Mesendoderm (in vitro differentiated cells): ENCODE measurements at regions not wholly inside any gene's neighbourhood (a gene's known extent, or its start where the extent isn't known, plus 50 kb on each side); places are given as distances from the start of the nearest gene placed in this dataset.

ENCODE experiments used
- DNase-seq: peaks from one replicate; pipeline ENCODE4 v3.0.0; 2013
- H2AK5ac ChIP-seq: 2 replicates; pipeline ENCODE4 v1.6.1; 2013; ENCODE audit warnings: low read length, inconsistent platforms
- H2BK120ac ChIP-seq: 2 replicates; pipeline ENCODE4 v1.6.1; 2013; ENCODE audit warnings: low read depth, mild to moderate bottlenecking, low read length, moderate library complexity, mixed read lengths
- H2BK15ac ChIP-seq: replicated peaks from 2 replicates; pipeline ENCODE4 v1.6.1; 2013; ENCODE audit warnings: low read depth, mild to moderate bottlenecking, moderate library complexity
- H2BK5ac ChIP-seq: 2 replicates; pipeline ENCODE4 v1.6.1; 2013; ENCODE audit warnings: low read length, inconsistent platforms
- H3K18ac ChIP-seq: 2 replicates; pipeline ENCODE4 v1.6.1; 2013; ENCODE audit warnings: mild to moderate bottlenecking, low read length, mixed read lengths
- H3K23ac ChIP-seq: one replicate; pipeline ENCODE4 v1.6.1; 2013; ENCODE audit warnings: low read length
- H3K27ac ChIP-seq: 2 replicates; pipeline ENCODE4 v1.5.1; 2013; ENCODE audit warnings: low read depth, mild to moderate bottlenecking, inconsistent platforms, low read length, moderate library complexity
- H3K27me3 ChIP-seq: 2 replicates; pipeline ENCODE4 v1.6.1; 2013; ENCODE audit warnings: low read length, control low read depth, mild to moderate bottlenecking, inconsistent platforms; ENCODE audit not compliant: insufficient read depth, poor library complexity
- H3K36me3 ChIP-seq: 2 replicates; pipeline ENCODE4 v1.6.1; 2013; ENCODE audit warnings: low read length, inconsistent platforms; ENCODE audit not compliant: control insufficient read depth, insufficient read depth
- H3K4ac ChIP-seq: one replicate; pipeline ENCODE4 v1.6.1; 2013; ENCODE audit warnings: low read depth, mild to moderate bottlenecking, low read length, moderate library complexity
- H3K4me1 ChIP-seq: 2 replicates; pipeline ENCODE4 v1.6.1; 2013; ENCODE audit warnings: low read depth, low read length, inconsistent platforms; ENCODE audit not compliant: control insufficient read depth
- H3K4me2 ChIP-seq: 2 replicates; pipeline ENCODE4 v1.6.1; 2013; ENCODE audit warnings: low read length
- H3K4me3 ChIP-seq: 2 replicates; pipeline ENCODE4 v1.5.1; 2013; ENCODE audit warnings: mild to moderate bottlenecking, low read length
- H3K56ac ChIP-seq: one replicate; pipeline ENCODE4 v1.6.1; 2013; ENCODE audit warnings: low read length
- H3K79me1 ChIP-seq: 2 replicates; pipeline ENCODE4 v1.6.1; 2013; ENCODE audit warnings: low read length, inconsistent platforms
- H3K79me2 ChIP-seq: 2 replicates; pipeline ENCODE4 v1.6.1; 2013; ENCODE audit warnings: mild to moderate bottlenecking, low read length; ENCODE audit not compliant: control insufficient read depth, insufficient read depth
- H3K9ac ChIP-seq: 2 replicates; pipeline ENCODE4 v1.6.1; 2013; ENCODE audit warnings: low read length, inconsistent platforms
- H4K5ac ChIP-seq: one replicate; pipeline ENCODE4 v1.6.1; 2013; ENCODE audit warnings: low read length
- H4K8ac ChIP-seq: one replicate; pipeline ENCODE4 v1.6.1; 2013; ENCODE audit warnings: low read depth, mild to moderate bottlenecking, control low read depth, low read length, moderate library complexity
- WGBS: extraction: QIAGEN DNeasy Blood & Tissue Kit; methylation state at CpG from one replicate; pipeline ENCODE4 v1.1.7; 2013; ENCODE audit warnings: low lambda C conversion rate, missing lambda C conversion rate; ENCODE audit not compliant: insufficient coverage; ENCODE audit errors: extremely low coverage; 5-methylcytosine and 5-hydroxymethylcytosine counted together

DNA sequence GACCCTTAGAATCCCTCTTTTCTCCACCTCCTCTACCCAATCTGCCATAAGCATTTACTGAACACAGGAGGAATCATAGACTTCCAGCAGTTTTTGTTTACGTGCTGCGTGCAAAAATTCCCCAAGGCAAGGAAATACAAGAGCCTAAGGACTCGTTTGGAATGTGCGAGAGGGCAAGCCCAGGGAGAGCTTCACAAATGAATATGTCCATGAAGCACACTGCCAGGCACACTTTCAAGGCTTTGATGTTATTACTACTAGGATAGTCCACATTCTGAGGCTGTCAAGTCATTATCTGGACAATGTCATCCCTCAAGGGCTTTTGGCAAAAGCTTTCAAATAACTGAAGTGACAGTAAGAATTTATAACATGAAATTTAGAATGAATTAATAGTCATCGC, 214.7 kb upstream of the TBX20 start:
- Histone ChIP-seq H2BK120ac (peak overlapping the region; percentile 62), H2BK5ac (no peak overlapping the region), H3K4me1 (no peaks in the 10 kb centered on the region), H4K8ac (no peak overlapping the region), H3K36me3 (no peaks in the 10 kb centered on the region), H3K27ac (no peak overlapping the region), H3K56ac (no peak overlapping the region), H3K4me3 (no peak overlapping the region), H3K4ac (no peak overlapping the region), H2BK15ac (no peak overlapping the region), H3K79me2 (no peaks in the 10 kb centered on the region), H3K79me1 (no peaks in the 10 kb centered on the region), H3K18ac (peak overlapping the region; percentile 18), H3K23ac (no peak overlapping the region), H2AK5ac (no peak overlapping the region), H4K5ac (no peak overlapping the region), H3K4me2 (no peak overlapping the region), H3K9ac (no peak overlapping the region), H3K27me3 (no peaks in the 10 kb centered on the region)
- no CpG with 5 or more reads among the region's 5 CpGs for WGBS
- DNase-seq, result no peak

DNA sequence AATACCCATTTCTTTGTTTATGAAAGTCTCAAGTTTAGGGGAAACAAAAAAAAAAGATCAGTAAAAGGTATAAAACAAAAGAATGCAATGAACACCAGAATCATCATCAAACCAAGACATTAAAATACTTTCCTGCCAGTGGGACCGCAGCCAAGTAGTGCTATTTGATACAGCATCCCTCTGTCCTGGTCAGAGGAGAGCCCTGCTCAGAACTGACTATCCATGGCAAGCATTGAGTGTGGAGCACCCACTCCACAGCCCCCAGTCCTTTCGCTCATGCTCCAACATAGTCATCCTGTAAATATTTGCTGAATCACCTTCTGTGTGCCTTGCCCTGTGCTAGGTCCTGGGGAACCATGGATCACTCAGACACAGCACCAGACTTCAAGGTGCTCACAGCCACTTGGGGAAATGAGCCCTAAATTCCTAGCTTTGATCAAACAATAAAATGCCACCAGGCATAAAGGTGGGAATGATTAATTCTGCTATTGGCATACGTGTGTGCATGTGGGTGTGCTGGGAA, 213.6 kb upstream of the TBX20 start:
- Histone ChIP-seq H4K8ac (no peak overlapping the region), H2AK5ac (no peak overlapping the region), H3K4me3 (no peak overlapping the region), H3K56ac (no peak overlapping the region), H2BK120ac (no peak overlapping the region), H3K4me2 (no peak overlapping the region), H3K79me2 (no peaks in the 10 kb centered on the region), H3K4me1 (no peaks in the 10 kb centered on the region), H3K27ac (no peak overlapping the region), H3K27me3 (no peaks in the 10 kb centered on the region), H3K4ac (no peak overlapping the region), H4K5ac (no peak overlapping the region), H3K36me3 (no peaks in the 10 kb centered on the region), H3K79me1 (no peaks in the 10 kb centered on the region), H2BK15ac (no peak overlapping the region), H3K23ac (no peak overlapping the region), H3K9ac (no peak overlapping the region), H3K18ac (no peak overlapping the region), H2BK5ac (no peak overlapping the region)
- WGBS, result no CpG with 5 or more reads among the region's 3 CpGs
- no peak for DNase-seq

DNA sequence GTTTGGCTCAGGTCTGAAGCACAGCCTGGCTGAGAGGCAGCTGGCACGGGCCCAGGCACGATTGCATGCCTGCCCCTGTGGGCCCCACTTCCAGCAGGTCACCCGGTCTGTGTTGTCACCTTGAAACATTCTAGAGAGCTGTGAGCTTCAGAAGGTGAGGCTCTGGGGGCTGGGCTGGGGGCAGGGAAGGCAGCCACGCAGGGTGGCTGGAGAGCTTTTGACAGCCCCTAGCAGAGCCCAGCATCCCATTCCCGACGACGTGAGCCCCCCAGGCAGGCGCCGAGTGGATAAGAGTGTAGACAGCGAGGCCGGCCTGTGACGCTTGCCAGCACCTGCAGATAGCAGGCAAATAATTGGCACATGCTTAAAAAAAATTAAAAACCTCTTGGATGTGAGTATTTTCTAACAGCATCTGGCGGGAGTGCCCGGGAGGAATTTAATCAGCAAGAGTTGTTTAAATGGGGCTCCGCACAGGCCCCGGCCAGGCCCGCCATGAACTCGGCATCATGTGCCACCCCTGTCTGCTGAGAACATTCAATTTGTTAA, 212.0 kb upstream of the TBX20 start:
- no peak overlapping the region for H4K5ac ChIP-seq
- H2AK5ac ChIP-seq, result no peak overlapping the region
- H3K56ac ChIP-seq, result peak overlapping the region; percentile 36
- no peaks in the 10 kb centered on the region for H3K4me1 ChIP-seq
- no peak overlapping the region for H2BK120ac ChIP-seq
- no peak overlapping the region for H3K23ac ChIP-seq
- H2BK15ac ChIP-seq, result no peak overlapping the region
- no CpG with 5 or more reads among the region's 18 CpGs for WGBS
- H3K18ac ChIP-seq, result no peak overlapping the region
- H3K79me1 ChIP-seq, result no peaks in the 10 kb centered on the region
- no peaks in the 10 kb centered on the region for H3K27me3 ChIP-seq
- DNase-seq, result peak; percentile 34
- H3K9ac ChIP-seq, result no peak overlapping the region
- no peak overlapping the region for H3K4me3 ChIP-seq
- no peak overlapping the region for H2BK5ac ChIP-seq
- H4K8ac ChIP-seq, result no peak overlapping the region
- H3K4me2 ChIP-seq, result no peak overlapping the region
- H3K4ac ChIP-seq, result no peak overlapping the region
- H3K36me3 ChIP-seq, result no peaks in the 10 kb centered on the region
- no peaks in the 10 kb centered on the region for H3K79me2 ChIP-seq
- H3K27ac ChIP-seq, result no peak overlapping the region

DNA sequence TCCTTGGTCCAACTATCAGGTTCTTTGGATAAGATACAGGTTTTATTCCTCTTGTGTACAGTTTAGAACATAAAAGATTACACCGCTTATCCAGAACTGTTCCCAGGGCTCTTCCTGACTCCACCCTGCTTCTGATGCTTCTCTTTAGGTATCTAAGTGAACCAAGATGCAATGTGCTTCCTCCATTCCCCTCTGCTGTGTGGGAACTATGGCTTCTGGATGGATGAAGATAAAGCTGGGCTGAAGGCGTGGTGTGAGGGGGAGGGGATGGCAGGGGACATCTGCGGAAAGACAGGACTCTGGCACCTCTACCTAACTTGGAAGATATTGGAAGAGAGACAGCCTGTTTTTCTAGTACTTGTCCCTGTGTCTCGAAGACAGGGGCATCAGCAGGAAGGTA, 209.9 kb upstream of the TBX20 start:
- no peak overlapping the region for H2AK5ac ChIP-seq
- no peak for DNase-seq

DNA sequence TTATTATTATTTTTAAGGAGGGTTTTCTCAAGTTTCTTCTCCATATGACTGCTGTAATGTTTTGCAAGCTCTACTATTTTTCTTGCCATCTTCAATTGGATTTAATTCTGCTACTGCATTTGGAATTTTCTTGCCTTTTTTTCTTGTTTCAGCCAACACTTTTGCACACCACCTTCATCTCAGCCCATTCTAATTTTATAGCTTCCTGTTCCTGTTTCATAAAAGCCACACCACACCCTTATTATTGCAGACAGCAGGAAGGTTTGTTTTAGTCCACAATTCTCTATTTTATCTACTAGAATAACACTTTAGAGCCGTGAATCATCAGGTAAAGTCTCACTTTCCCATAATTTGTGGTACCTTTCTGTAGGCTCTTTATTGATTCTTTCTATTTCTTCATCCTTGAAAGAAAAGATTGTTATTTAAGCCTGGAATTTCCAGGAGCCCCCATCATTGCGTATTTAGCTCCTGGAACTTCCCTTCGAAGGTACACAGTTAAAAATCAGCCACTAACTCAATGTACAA, 209.3 kb upstream of the TBX20 start:
- no peak overlapping the region for H4K8ac ChIP-seq
- no peak overlapping the region for H2AK5ac ChIP-seq
- H3K27ac ChIP-seq, result no peak overlapping the region
- no peak overlapping the region for H4K5ac ChIP-seq
- H3K4me2 ChIP-seq, result no peak overlapping the region
- H2BK120ac ChIP-seq, result no peak overlapping the region
- no peak overlapping the region for H3K23ac ChIP-seq
- H3K9ac ChIP-seq, result no peak overlapping the region
- H2BK15ac ChIP-seq, result no peak overlapping the region
- DNase-seq, result no peak
- no peaks in the 10 kb centered on the region for H3K79me1 ChIP-seq
- no peaks in the 10 kb centered on the region for H3K4me1 ChIP-seq
- WGBS, result no CpG with 5 or more reads among the region's 3 CpGs
- H3K18ac ChIP-seq, result no peak overlapping the region
- H2BK5ac ChIP-seq, result no peak overlapping the region
- H3K36me3 ChIP-seq, result no peaks in the 10 kb centered on the region
- H3K27me3 ChIP-seq, result no peaks in the 10 kb centered on the region
- H3K4ac ChIP-seq, result no peak overlapping the region
- no peaks in the 10 kb centered on the region for H3K79me2 ChIP-seq
- H3K56ac ChIP-seq, result no peak overlapping the region
- H3K4me3 ChIP-seq, result no peak overlapping the region

More for the DNA sequence above, 209.9 kb upstream of the TBX20 start:
- Histone ChIP-seq H4K5ac (no peak overlapping the region), H3K27me3 (no peaks in the 10 kb centered on the region), H3K18ac (no peak overlapping the region), H3K4me3 (no peak overlapping the region), H3K4ac (no peak overlapping the region), H3K4me2 (no peak overlapping the region), H3K56ac (no peak overlapping the region), H3K9ac (no peak overlapping the region), H3K27ac (no peak overlapping the region), H3K23ac (no peak overlapping the region), H3K79me2 (no peaks in the 10 kb centered on the region), H4K8ac (no peak overlapping the region), H3K4me1 (no peaks in the 10 kb centered on the region), H2BK5ac (no peak overlapping the region), H2BK120ac (no peak overlapping the region), H3K36me3 (no peaks in the 10 kb centered on the region), H3K79me1 (no peaks in the 10 kb centered on the region), H2BK15ac (no peak overlapping the region)
- no CpG with 5 or more reads among the region's 4 CpGs for WGBS
